ENCODE measurements at regions not wholly inside any gene's neighbourhood (a gene's known extent, or its start where the extent isn't known, plus 50 kb on each side); places are given as distances from the start of the nearest gene placed in this dataset.
"Not testable (repeated sequence)": the region's sequence is repeated elsewhere in the genome, so short reads cannot be mapped to it uniquely, and the experiment has no call there.

DNA sequence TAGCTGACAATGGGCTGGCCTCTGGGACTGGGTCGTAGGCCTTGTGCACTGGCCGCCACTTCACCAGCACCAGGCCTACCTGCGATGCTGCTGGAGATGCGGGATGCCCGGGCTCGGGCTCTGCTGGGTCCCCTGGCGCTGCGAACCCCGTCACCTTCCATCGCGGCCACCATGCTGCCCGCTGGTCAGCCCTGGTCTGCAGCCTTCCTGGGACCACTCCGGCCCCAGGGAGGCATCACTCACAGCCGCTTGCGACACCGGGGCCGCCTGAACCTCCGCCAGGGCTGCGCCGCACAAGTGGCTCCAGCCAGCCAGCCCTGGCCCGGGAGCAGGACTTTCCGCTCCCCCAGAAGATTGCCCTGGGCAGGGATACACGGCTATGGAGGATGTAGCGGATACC, 78.1 kb upstream of the ZNF337 start:
- not testable (repeated sequence) for DNase-seq

DNA sequence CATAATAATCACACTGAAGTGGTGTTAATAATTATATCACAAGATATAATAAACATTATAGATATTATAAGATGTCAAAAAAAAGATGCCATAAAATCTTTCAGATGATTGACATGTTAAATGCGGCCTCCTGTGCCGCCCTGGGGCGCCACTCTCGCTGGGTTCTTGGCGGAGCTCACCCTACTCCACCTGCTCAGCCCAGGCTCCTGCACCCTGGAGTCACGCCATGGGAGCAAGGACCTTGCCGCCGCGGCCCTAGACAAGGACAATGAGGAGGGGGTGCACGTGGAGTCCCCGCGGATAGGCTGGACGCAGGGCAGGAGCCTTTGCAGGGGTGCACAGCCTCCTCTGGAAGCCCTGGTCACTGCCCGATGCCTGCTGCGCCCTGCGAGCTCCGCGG, 77.5 kb upstream of the ZNF337 start:
- DNase-seq = not testable (repeated sequence)

DNA sequence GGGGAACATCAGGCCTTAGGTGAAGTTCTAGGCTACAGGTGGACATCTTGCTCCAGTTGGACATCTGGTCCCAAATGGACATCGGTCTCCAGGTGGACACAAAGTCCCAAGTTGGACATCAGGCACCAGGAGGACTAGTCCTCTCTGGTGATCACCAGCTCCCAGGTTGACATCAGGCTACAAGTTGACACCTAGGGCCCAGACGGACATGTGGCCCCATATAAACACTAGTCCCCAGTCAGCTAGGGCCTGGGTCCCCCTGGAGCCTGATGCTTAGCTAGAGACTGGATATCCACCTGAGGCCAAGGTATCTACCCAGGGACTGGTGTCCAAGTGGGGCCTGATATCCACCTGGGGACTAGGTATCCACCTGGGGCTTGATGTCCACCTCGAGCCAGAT, 75.8 kb upstream of the ZNF337 start:
- DNase-seq = not testable (repeated sequence)

- DNase-seq = not testable (repeated sequence)
These were observed 75.2 kb upstream of the ZNF337 start for GRCh38 chr20:25771818-25772217.

GRCh38 chr20:25761596-25761995, 64.9 kb upstream of the ZNF337 start:
- no peak for DNase-seq

DNA sequence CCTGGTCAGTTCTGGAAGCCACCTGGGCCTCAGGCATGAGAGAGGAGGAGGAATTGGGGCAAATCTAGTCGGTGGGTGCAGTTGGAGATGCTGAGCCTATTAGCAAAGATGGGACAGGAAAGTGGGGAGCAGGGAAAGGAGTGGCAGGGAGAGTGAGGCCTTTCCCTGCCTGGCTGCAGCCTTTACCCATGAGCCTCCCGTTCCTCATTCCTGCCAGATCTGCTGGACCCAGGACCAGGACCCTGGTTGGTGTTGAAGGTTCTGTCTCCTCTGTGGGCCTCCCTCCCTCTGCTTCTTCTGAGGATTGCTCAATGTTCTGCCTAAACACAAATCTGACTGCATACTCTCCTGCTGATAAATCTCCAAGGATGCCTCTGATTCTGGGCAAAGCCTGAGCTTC, 64.4 kb upstream of the ZNF337 start:
- not testable (repeated sequence) for DNase-seq

DNA sequence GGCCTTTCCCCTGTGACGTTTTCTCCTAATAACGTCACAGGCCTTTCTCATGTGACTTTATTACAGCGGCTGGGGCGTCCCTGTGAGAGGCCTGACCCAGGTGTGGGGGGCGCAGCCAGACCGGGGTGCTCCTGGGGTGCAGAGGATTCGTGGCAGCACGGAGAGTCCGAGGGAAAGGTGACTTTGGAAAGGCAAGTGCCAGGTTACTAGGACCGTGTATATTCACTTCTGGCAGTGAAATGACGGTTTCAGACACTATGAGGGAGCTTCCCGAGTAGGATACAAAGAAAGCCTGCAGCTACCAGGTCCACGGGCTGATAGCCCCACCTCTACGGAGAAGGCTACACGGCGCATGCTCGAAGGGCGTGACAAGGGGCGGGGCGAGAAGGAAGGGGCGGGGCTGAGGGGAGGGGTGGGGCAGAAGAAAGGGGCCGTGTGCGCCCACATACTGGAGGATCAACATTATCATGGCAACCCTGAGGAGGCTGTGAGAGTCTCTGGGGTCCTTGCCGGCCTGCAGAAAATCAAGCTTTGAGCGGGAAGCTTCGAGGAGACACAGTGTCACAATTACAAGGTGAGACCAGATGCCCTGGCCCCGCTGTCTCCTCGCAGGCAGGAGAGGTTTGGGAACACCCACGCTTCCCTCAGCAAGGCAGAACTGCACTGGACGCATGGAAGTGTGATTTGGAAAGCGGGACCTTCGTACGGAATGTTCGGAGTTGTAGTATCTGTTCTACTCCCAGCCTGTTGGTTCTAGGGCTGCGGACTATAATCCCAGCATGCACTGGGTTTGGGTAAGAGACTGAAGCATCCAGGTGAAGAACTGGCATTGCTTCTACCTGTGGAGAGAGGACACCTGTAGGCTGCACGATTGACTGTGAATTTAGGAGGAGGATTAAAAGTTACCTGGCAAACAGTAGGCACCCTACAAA, 54.4 kb upstream of the ZNF337 start:
- peak; percentile 35 for DNase-seq

- no peak for DNase-seq
These were observed 53.6 kb upstream of the ZNF337 start for GRCh38 chr20:25750220-25750764.

DNA sequence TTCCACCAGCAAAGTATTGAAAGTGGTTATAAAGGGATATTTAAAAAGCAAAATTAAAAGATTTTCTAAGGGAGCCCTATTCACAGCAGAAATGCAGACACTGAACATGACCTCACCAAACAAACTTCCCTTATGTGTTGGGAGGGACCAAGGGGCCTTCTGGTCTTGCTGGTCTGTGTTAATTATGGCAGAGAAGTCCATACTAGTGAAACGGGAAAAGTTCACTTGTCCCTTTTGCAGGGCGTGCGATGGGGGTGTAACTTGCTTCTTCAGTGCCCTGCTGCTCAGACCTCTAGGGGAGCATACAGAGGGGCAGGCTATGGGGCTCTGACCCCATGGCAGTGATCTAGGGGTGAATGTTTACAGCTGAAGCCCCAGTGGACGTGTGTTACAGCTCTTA, 53.0 kb upstream of the ZNF337 start:
- DNase-seq = no peak
